ENCODE measurements at regions not wholly inside any gene's neighbourhood (a gene's known extent, or its start where the extent isn't known, plus 50 kb on each side); places are given as distances from the start of the nearest gene placed in this dataset.

- no peak for DNase-seq (ENCODE audit: low spot score)
These were observed 282.9 kb upstream of the ANKRD55 start for GRCh38 chr5:56516035-56516434.

- no peak for DNase-seq (ENCODE audit: low spot score)
These were observed 281.9 kb upstream of the ANKRD55 start for GRCh38 chr5:56515011-56515410.

GRCh38 chr5:56514245-56514644, 281.1 kb upstream of the ANKRD55 start:
- DNase-seq (ENCODE audit: low spot score) = no peak

- DNase-seq (ENCODE audit: low spot score) = no peak
These were observed 280.0 kb upstream of the ANKRD55 start for GRCh38 chr5:56513141-56513540.

- no peak for DNase-seq (ENCODE audit: low spot score)
These were observed 279.3 kb upstream of the ANKRD55 start for GRCh38 chr5:56512313-56512996.

- no peak for DNase-seq (ENCODE audit: low spot score)
These were observed 278.3 kb upstream of the ANKRD55 start for GRCh38 chr5:56511326-56511841.

GRCh38 chr5:56508249-56508648, 275.1 kb upstream of the ANKRD55 start:
- no peak for DNase-seq (ENCODE audit: low spot score)

GRCh38 chr5:56507351-56507930, 274.3 kb upstream of the ANKRD55 start:
- no peak for DNase-seq (ENCODE audit: low spot score)

- DNase-seq (ENCODE audit: low spot score) = no peak
These were observed 273.3 kb upstream of the ANKRD55 start for GRCh38 chr5:56506211-56506965.

GRCh38 chr5:56503929-56504328, 270.8 kb upstream of the ANKRD55 start:
- DNase-seq (ENCODE audit: low spot score) = no peak

GRCh38 chr5:56501781-56502557, 268.8 kb upstream of the ANKRD55 start:
- DNase-seq (ENCODE audit: low spot score) = no peak

- DNase-seq (ENCODE audit: low spot score) = no peak
These were observed 266.8 kb upstream of the ANKRD55 start for GRCh38 chr5:56499901-56500300.

- DNase-seq (ENCODE audit: low spot score) = no peak
These were observed 266.4 kb upstream of the ANKRD55 start for GRCh38 chr5:56499491-56499890.

GRCh38 chr5:56498759-56499395, 265.7 kb upstream of the ANKRD55 start:
- DNase-seq (ENCODE audit: low spot score) = no peak

- no peak for DNase-seq (ENCODE audit: low spot score)
These were observed 263.5 kb upstream of the ANKRD55 start for GRCh38 chr5:56496581-56497063.

- no peak for DNase-seq (ENCODE audit: low spot score)
These were observed 261.2 kb upstream of the ANKRD55 start for GRCh38 chr5:56494300-56494731.

GRCh38 chr5:56493766-56494165, 260.6 kb upstream of the ANKRD55 start:
- DNase-seq (ENCODE audit: low spot score) = no peak

- DNase-seq (ENCODE audit: low spot score) = no peak
These were observed 260.2 kb upstream of the ANKRD55 start for GRCh38 chr5:56493308-56493707.

- no peak for DNase-seq (ENCODE audit: low spot score)
These were observed 259.7 kb upstream of the ANKRD55 start for GRCh38 chr5:56492812-56493211.

- DNase-seq (ENCODE audit: low spot score) = peak; percentile 74
These were observed 257.9 kb upstream of the ANKRD55 start for GRCh38 chr5:56490971-56491468.

- DNase-seq (ENCODE audit: low spot score) = no peak
These were observed 256.1 kb upstream of the ANKRD55 start for GRCh38 chr5:56489272-56489671.
